ENCODE measurements at regions not wholly inside any gene's neighbourhood (a gene's known extent, or its start where the extent isn't known, plus 50 kb on each side); places are given as distances from the start of the nearest gene placed in this dataset.

DNA sequence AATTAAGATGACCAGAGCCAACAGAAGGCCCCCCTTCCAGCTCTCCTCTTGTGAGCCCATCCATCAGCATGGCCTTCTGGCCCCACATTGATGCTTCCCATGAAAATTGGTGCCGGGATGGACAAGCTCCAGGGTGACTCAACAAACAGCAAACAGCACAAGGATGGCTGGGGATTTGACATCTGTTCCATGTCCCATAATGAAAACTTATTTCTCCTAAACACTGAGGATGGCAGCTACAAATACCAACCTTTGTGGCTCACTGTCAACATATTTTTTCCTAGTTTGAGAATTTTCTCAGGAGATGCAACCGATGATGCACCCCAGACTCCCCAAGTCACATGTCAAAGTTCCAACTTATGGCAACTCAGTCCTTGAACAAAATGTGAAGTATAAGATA, 169.6 kb upstream of the SIX2 start:
- H3K9me3 ChIP-seq, result no peaks in the 10 kb centered on the region
- no peak for DNase-seq (ENCODE audit: low read depth in 1 of 2, low spot score in 1 of 2)
- TF ChIP-seq, protein P1, sequence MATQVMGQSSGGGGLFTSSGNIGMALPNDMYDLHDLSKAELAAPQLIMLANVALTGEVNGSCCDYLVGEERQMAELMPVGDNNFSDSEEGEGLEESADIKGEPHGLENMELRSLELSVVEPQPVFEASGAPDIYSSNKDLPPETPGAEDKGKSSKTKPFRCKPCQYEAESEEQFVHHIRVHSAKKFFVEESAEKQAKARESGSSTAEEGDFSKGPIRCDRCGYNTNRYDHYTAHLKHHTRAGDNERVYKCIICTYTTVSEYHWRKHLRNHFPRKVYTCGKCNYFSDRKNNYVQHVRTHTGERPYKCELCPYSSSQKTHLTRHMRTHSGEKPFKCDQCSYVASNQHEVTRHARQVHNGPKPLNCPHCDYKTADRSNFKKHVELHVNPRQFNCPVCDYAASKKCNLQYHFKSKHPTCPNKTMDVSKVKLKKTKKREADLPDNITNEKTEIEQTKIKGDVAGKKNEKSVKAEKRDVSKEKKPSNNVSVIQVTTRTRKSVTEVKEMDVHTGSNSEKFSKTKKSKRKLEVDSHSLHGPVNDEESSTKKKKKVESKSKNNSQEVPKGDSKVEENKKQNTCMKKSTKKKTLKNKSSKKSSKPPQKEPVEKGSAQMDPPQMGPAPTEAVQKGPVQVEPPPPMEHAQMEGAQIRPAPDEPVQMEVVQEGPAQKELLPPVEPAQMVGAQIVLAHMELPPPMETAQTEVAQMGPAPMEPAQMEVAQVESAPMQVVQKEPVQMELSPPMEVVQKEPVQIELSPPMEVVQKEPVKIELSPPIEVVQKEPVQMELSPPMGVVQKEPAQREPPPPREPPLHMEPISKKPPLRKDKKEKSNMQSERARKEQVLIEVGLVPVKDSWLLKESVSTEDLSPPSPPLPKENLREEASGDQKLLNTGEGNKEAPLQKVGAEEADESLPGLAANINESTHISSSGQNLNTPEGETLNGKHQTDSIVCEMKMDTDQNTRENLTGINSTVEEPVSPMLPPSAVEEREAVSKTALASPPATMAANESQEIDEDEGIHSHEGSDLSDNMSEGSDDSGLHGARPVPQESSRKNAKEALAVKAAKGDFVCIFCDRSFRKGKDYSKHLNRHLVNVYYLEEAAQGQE (IDR thresholded peaks at IDR 0.05), result no peak
- TF ChIP-seq BHLHE40 (IDR thresholded peaks at IDR 0.05; ENCODE audit: low read depth, low read length) (no peak), PHF8 (IDR thresholded peaks at IDR 0.05; ENCODE audit: borderline replicate concordance, low read depth) (no peak), JUN (IDR thresholded peaks at IDR 0.05) (no peak), FOSB (CRISPR knock-in tag; IDR thresholded peaks at IDR 0.05) (no peak), FOSL2 (IDR thresholded peaks at IDR 0.05) (no peak), FOSL2 (CRISPR knock-in tag; IDR thresholded peaks at IDR 0.05) (no peak), JUNB (IDR thresholded peaks at IDR 0.05) (no peak), KDM1A (IDR thresholded peaks at IDR 0.05; ENCODE audit: low read depth) (no peak), RFX5 (IDR thresholded peaks at IDR 0.05) (no peak), EHMT2 (IDR thresholded peaks at IDR 0.05; ENCODE audit: low read depth) (no peak), TFCP2L1 (CRISPR knock-in tag; IDR thresholded peaks at IDR 0.05) (no peak), HOXA7 (CRISPR knock-in tag; IDR thresholded peaks at IDR 0.05) (no peak), ESRRA (IDR thresholded peaks at IDR 0.05; ENCODE audit: borderline replicate concordance, low read length) (no peak), ZSCAN20 (CRISPR knock-in tag; IDR thresholded peaks at IDR 0.05) (no peak)
- TF ChIP-seq, protein P2, sequence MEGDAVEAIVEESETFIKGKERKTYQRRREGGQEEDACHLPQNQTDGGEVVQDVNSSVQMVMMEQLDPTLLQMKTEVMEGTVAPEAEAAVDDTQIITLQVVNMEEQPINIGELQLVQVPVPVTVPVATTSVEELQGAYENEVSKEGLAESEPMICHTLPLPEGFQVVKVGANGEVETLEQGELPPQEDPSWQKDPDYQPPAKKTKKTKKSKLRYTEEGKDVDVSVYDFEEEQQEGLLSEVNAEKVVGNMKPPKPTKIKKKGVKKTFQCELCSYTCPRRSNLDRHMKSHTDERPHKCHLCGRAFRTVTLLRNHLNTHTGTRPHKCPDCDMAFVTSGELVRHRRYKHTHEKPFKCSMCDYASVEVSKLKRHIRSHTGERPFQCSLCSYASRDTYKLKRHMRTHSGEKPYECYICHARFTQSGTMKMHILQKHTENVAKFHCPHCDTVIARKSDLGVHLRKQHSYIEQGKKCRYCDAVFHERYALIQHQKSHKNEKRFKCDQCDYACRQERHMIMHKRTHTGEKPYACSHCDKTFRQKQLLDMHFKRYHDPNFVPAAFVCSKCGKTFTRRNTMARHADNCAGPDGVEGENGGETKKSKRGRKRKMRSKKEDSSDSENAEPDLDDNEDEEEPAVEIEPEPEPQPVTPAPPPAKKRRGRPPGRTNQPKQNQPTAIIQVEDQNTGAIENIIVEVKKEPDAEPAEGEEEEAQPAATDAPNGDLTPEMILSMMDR (IDR thresholded peaks at IDR 0.05), result no peak
- TF ChIP-seq, protein P3, sequence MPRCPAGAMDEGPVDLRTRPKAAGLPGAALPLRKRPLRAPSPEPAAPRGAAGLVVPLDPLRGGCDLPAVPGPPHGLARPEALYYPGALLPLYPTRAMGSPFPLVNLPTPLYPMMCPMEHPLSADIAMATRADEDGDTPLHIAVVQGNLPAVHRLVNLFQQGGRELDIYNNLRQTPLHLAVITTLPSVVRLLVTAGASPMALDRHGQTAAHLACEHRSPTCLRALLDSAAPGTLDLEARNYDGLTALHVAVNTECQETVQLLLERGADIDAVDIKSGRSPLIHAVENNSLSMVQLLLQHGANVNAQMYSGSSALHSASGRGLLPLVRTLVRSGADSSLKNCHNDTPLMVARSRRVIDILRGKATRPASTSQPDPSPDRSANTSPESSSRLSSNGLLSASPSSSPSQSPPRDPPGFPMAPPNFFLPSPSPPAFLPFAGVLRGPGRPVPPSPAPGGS (IDR thresholded peaks at IDR 0.05), result no peak
- TF ChIP-seq, protein P4, sequence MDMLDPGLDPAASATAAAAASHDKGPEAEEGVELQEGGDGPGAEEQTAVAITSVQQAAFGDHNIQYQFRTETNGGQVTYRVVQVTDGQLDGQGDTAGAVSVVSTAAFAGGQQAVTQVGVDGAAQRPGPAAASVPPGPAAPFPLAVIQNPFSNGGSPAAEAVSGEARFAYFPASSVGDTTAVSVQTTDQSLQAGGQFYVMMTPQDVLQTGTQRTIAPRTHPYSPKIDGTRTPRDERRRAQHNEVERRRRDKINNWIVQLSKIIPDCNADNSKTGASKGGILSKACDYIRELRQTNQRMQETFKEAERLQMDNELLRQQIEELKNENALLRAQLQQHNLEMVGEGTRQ (IDR thresholded peaks at IDR 0.05), result no peak
- TF ChIP-seq, protein P5, sequence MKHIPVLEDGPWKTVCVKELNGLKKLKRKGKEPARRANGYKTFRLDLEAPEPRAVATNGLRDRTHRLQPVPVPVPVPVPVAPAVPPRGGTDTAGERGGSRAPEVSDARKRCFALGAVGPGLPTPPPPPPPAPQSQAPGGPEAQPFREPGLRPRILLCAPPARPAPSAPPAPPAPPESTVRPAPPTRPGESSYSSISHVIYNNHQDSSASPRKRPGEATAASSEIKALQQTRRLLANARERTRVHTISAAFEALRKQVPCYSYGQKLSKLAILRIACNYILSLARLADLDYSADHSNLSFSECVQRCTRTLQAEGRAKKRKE (CRISPR knock-in tag; IDR thresholded peaks at IDR 0.05; ENCODE audit: low read depth), result no peak
- 82% methylated on average over 2 of the region's 2 CpGs for WGBS (ENCODE audit: missing lambda C conversion rate)
- CTCF ChIA-PET, result interaction anchor here (1.0 to 1.9 kb wide), 3 partner anchors 9 to 201 kb away, joined by 3 to 4 read pairs (median 3); no protein-coding TSS in a partner anchor
- POLR2A ChIA-PET, result no interaction called here
- no peak overlapping the region for H3K4me2 ChIP-seq
- H3K4me1 ChIP-seq, result peaks cover 4% of the 10 kb centered on the region
- no peak for ATAC-seq
- no peak for FAIRE-seq
- no peak overlapping the region for H3K4me3 ChIP-seq
- H3K27ac ChIP-seq, result 0 out of 6 replicates have a peak overlapping the region, but pooled peaks of 1 of the 2 experiments have one; percentile 42

DNA sequence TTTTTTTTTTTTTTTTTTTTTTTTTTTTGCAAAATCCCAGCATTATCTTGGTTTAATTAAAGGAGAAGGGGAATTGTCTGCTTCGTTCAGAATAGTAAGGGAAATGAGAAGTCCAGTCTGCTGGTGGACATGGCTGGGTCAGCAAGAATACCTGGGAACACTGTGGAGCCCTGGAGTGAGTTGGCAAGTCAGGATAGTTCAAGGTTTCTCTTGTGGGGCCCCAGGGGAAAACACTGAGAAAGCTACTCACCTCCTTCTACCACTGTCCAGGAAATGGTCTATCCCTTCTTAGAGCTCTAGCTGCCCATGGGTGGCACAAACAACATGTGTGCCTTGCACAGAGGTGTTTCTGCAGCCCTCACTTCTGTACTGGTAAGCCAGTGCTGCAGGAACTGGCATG, 169.1 kb upstream of the SIX2 start:
- 0 out of 6 replicates have a peak overlapping the region, but pooled peaks of 1 of the 2 experiments have one; percentile 42 for H3K27ac ChIP-seq
- peaks cover 9% of the 10 kb centered on the region for H3K4me1 ChIP-seq
- no peak overlapping the region for H3K4me2 ChIP-seq
- ATAC-seq, result no peak
- ChIA-PET CTCF (interaction anchor here (0.8 to 1.6 kb wide), 3 partner anchors 9 to 316 kb away, joined by 3 to 4 read pairs (median 3); no protein-coding TSS in a partner anchor), POLR2A (no interaction called here)
- no peak for DNase-seq (ENCODE audit: low read depth in 1 of 2, low spot score in 1 of 2)
- TF ChIP-seq, protein P6, sequence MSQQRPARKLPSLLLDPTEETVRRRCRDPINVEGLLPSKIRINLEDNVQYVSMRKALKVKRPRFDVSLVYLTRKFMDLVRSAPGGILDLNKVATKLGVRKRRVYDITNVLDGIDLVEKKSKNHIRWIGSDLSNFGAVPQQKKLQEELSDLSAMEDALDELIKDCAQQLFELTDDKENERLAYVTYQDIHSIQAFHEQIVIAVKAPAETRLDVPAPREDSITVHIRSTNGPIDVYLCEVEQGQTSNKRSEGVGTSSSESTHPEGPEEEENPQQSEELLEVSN (IDR thresholded peaks at IDR 0.05; ENCODE audit: borderline replicate concordance, low read depth), result no peak
- TF ChIP-seq HEYL (CRISPR knock-in tag; IDR thresholded peaks at IDR 0.05) (no peak), POLR2AphosphoS2 (conservative IDR thresholded peaks at IDR 0.05; ENCODE audit: low read length) (no peak), FOXS1 (CRISPR knock-in tag; IDR thresholded peaks at IDR 0.05) (no peak), HOXA7 (CRISPR knock-in tag; IDR thresholded peaks at IDR 0.05) (no peak), FOSB (CRISPR knock-in tag; IDR thresholded peaks at IDR 0.05) (no peak)
- FAIRE-seq, result no peak
- 80% methylated on average over 1 of the region's 1 CpG for WGBS (ENCODE audit: missing lambda C conversion rate)
- no peak overlapping the region for H3K4me3 ChIP-seq
- H3K9me3 ChIP-seq, result no peaks in the 10 kb centered on the region

All from A549 (cell line).